K562 (cell line): ENCODE measurements at regions not wholly inside any gene's neighbourhood (a gene's known extent, or its start where the extent isn't known, plus 50 kb on each side); places are given as distances from the start of the nearest gene placed in this dataset.
A peak's percentile ranks its signal among the peaks of the same experiment; 100 is the strongest.

Source experiments
- ATAC-seq: fragments of 200-7000 bp; cut with Tn5 transposase; 3 replicates; pipeline ENCODE4 v1.9.1; 2020; ENCODE audit warnings: moderate library complexity
- BruUV-seq: library from RNA; stranded (reverse); fragments of 400-500 nt; replicated peaks from 2 replicates; lab custom pipeline; 2021; lab: Mats Ljungman, UMichigan
- CTCF ChIA-PET: fragments of 300-600 bp; formaldehyde crosslinking; extraction: SDS; loops from one replicate; lab custom pipeline; 2021; ENCODE audit warnings: low intra/inter-chr PET ratio; lab: Yijun Ruan, JAX
- POLR2A ChIA-PET: fragments of 300-600, 350-650 bp; sonication (Branson Sonifier 250); formaldehyde crosslinking; extraction: SDS; loops from one replicate; lab custom pipeline; 2021; ENCODE audit warnings: antibody characterized with exemption, inconsistent platforms; lab: Yijun Ruan, JAX
- DNase-seq, 4 experiments: peaks; one replicate each; pipeline versions ENCODE4 v3.0.0 to v3.0.0-alpha.2; 2011 to 2018; ENCODE audit warnings: low spot score in 3 of 4, mixed read lengths in 3 of 4; ENCODE audit errors: extremely low read depth in 1 of 4
- FAIRE-seq: peaks from 2 replicates; lab custom pipeline; 2011; peaks lifted over from hg19 to GRCh38; lab: Jason Lieb, UNC
- H2AFZ ChIP-seq: 2 replicates; pipeline ENCODE4 v1.6.0; 2011; ENCODE audit warnings: low read depth, low read length, control low read depth, inconsistent platforms
- H3K27ac ChIP-seq: fragments of 200-600 bp; 3 replicates; pipeline ENCODE4 v1.8.0; 2011; ENCODE audit warnings: low read depth, mild to moderate bottlenecking, control low read depth, inconsistent platforms, low read length, moderate library complexity, mixed read lengths; ENCODE audit errors: extremely low read depth
- H3K27me3 ChIP-seq, 2 experiments: fragments of 300-600 bp in 1 of 2; 2 replicates in 1 of 2; 3 replicates in 1 of 2; pipeline versions ENCODE4 v1.6.0 to v1.8.0; 2011; ENCODE audit warnings: inconsistent platforms in 2 of 2, low read length in 2 of 2, mild to moderate bottlenecking in 1 of 2, mixed read lengths in 1 of 2, moderate library complexity in 1 of 2; ENCODE audit not compliant: control insufficient read depth in 2 of 2, insufficient read depth in 2 of 2
- H3K36me3 ChIP-seq: fragments of 300-600 bp; 3 replicates; pipeline ENCODE4 v1.8.0; 2011; ENCODE audit warnings: mild to moderate bottlenecking, low read length, inconsistent platforms; ENCODE audit not compliant: control insufficient read depth, insufficient read depth
- H3K4me1 ChIP-seq, 2 experiments: fragments of 200-600 bp in 1 of 2; replicated peaks in 1 of 2; 2 replicates in 1 of 2; 3 replicates in 1 of 2; pipeline versions ENCODE4 v1.5.1 to v1.8.0; 2011; ENCODE audit warnings: inconsistent platforms in 2 of 2, low read length in 2 of 2, mild to moderate bottlenecking in 1 of 2, mixed read lengths in 1 of 2, moderate library complexity in 1 of 2; ENCODE audit not compliant: control insufficient read depth in 2 of 2, insufficient read depth in 2 of 2
- H3K4me2 ChIP-seq: 2 replicates; pipeline ENCODE4 v1.6.1; 2011; ENCODE audit warnings: low read length, control low read depth, inconsistent platforms, mixed read lengths; ENCODE audit not compliant: insufficient read depth
- H3K4me3 ChIP-seq: fragments of 200-600 bp; sonication (generic), shearing (Covaris generic); 2 replicates; pipeline ENCODE4 v1.5.1; 2016; ENCODE audit warnings: control low read depth, inconsistent platforms
- H3K79me2 ChIP-seq: fragments of 200-600 bp; 3 replicates; pipeline ENCODE4 v1.8.0; 2011; ENCODE audit warnings: low read length, inconsistent platforms; ENCODE audit not compliant: control insufficient read depth, insufficient read depth
- H3K9ac ChIP-seq, 2 experiments: 2 replicates each; pipeline versions ENCODE4 v1.6.0 to v1.6.1; 2011; ENCODE audit warnings: low read depth in 2 of 2, low read length in 2 of 2, control low read depth in 1 of 2, inconsistent platforms in 1 of 2, mild to moderate bottlenecking in 1 of 2, mixed read lengths in 1 of 2; ENCODE audit not compliant: insufficient read depth in 1 of 2
- H3K9me1 ChIP-seq: one replicate; pipeline ENCODE4 v1.6.0; 2011; ENCODE audit warnings: inconsistent platforms, mild to moderate bottlenecking, low read length, moderate library complexity; ENCODE audit not compliant: control insufficient read depth, insufficient read depth
- H3K9me3 ChIP-seq: replicated peaks from 2 replicates; pipeline ENCODE4 v1.5.1; 2011; ENCODE audit warnings: low read depth, low read length, inconsistent platforms; ENCODE audit not compliant: control insufficient read depth, insufficient read depth
- H4K20me1 ChIP-seq: replicated peaks from 2 replicates; pipeline ENCODE4 v1.6.1; 2011; ENCODE audit warnings: low read length, inconsistent platforms, mixed read lengths; ENCODE audit not compliant: control insufficient read depth, insufficient read depth
- ARID1B ChIP-seq: fragments of 450-650 bp; IDR thresholded peaks from 2 replicates; pipeline ENCODE4 v1.6.1; 2016; ENCODE audit warnings: antibody characterized with exemption, mild to moderate bottlenecking, inconsistent platforms
- CBFA2T2 ChIP-seq: fragments of 450-650 bp; conservative IDR thresholded peaks from 2 replicates; pipeline ENCODE4 v1.6.1; 2017; ENCODE audit warnings: mild to moderate bottlenecking
- CBFA2T3 ChIP-seq: fragments of 450-650 bp; IDR thresholded peaks from 2 replicates; pipeline ENCODE4 v1.6.1; 2017
- CCNT2 ChIP-seq: IDR thresholded peaks from 2 replicates; pipeline ENCODE4 v1.6.1; 2011; ENCODE audit warnings: borderline replicate concordance, low read depth, mild to moderate bottlenecking, moderate library complexity, mixed read lengths, low read length; ENCODE audit not compliant: insufficient read length; ENCODE audit errors: extremely low read depth
- DPF2 ChIP-seq: fragments of 450-650 bp; IDR thresholded peaks from 2 replicates; pipeline ENCODE4 v1.6.1; 2016
- HDAC6 ChIP-seq: IDR thresholded peaks from 2 replicates; pipeline ENCODE4 v1.6.1; 2012; ENCODE audit warnings: low read depth, mild to moderate bottlenecking, control low read depth, inconsistent platforms, low read length, moderate library complexity
- IFI16 ChIP-seq: fragments of 250-450 bp; sonication (Bioruptor Pico); IDR thresholded peaks from 2 replicates; pipeline ENCODE4 v2.1.2; 2022; ENCODE audit warnings: mild to moderate bottlenecking, inconsistent platforms
- NCOR1 ChIP-seq: fragments of 450-650 bp; IDR thresholded peaks from 2 replicates; pipeline ENCODE4 v1.6.1; 2016; ENCODE audit warnings: mild to moderate bottlenecking, moderate library complexity
- NR1H2 ChIP-seq: sonication (generic); formaldehyde crosslinking; IDR thresholded peaks from 2 replicates; pipeline ENCODE4 v1.4.0; 2020; ENCODE audit warnings: mild to moderate bottlenecking, missing genetic modification reagents
- PHB2 ChIP-seq: fragments of 450-650 bp; IDR thresholded peaks from 2 replicates; pipeline ENCODE4 v1.6.1; 2017; ENCODE audit warnings: low read depth
- SMARCA4 ChIP-seq: fragments of 450-650 bp; IDR thresholded peaks from 2 replicates; pipeline ENCODE4 v1.6.1; 2016
- TAL1 ChIP-seq: fragments of 450-650 bp; IDR thresholded peaks from 2 replicates; pipeline ENCODE4 v1.6.1; 2016; ENCODE audit warnings: mild to moderate bottlenecking
- TCF3 ChIP-seq: sonication (generic); formaldehyde crosslinking; IDR thresholded peaks from 2 replicates; pipeline ENCODE4 v1.4.0; 2020; ENCODE audit warnings: mild to moderate bottlenecking, missing genetic modification reagents
- TEAD4 ChIP-seq, 2 experiments: sonication (generic) in 1 of 2; formaldehyde crosslinking in 1 of 2; IDR thresholded peaks; 2 replicates each; pipeline versions ENCODE4 v1.6.1 to v1.8.0; 2012 to 2022; ENCODE audit warnings: borderline replicate concordance in 1 of 2, inconsistent platforms in 1 of 2, low read length in 1 of 2, mild to moderate bottlenecking in 1 of 2, missing genetic modification reagents in 1 of 2
- TRIM24 ChIP-seq, 2 experiments: fragments of 450-650 bp; IDR thresholded peaks; 2 replicates each; pipeline ENCODE4 v1.6.1; 2016
- ZNF12 ChIP-seq: sonication (generic); formaldehyde crosslinking; IDR thresholded peaks from 2 replicates; pipeline ENCODE4 v1.4.0; 2020; ENCODE audit warnings: mild to moderate bottlenecking, missing genetic modification reagents
- ZNF551 ChIP-seq: fragments of 250-450 bp; sonication (Bioruptor Pico); IDR thresholded peaks from 2 replicates; pipeline ENCODE4 v1.5.0; 2021; ENCODE audit warnings: mild to moderate bottlenecking, moderate library complexity
- WGBS: fragments of 100-300 bp; shearing (Covaris generic); methylation state at CpG from one replicate; pipeline ENCODE4 v1.1.6; 2016; ENCODE audit warnings: low coverage, mixed read lengths; ENCODE audit not compliant: insufficient coverage; ENCODE audit errors: missing lambda C conversion rate; 5-methylcytosine and 5-hydroxymethylcytosine counted together
- in situ Hi-C: fragments of 300-500 bp; cut with MboI; formaldehyde crosslinking; loops from 4 replicates; pipeline ENCODE4 v1.15.0; 2018; ENCODE audit warnings: inconsistent platforms, mixed read lengths
- intact Hi-C: fragments of 100-400 bp; cut with micrococcal nuclease; formaldehyde crosslinking; loops from 2 replicates; pipeline ENCODE4 v1.14.2; 2022
- TF ChIP-seq, protein P1 (sequence below): fragments of 450-650 bp; formaldehyde crosslinking; IDR thresholded peaks from 2 replicates; pipeline ENCODE4 v1.4.0; 2022; ENCODE audit warnings: mild to moderate bottlenecking, moderate library complexity
- TF ChIP-seq, protein P2 (sequence below): sonication (generic); formaldehyde crosslinking; IDR thresholded peaks from 2 replicates; pipeline ENCODE4 v1.8.0; 2022; ENCODE audit warnings: mild to moderate bottlenecking, missing genetic modification reagents

DNA sequence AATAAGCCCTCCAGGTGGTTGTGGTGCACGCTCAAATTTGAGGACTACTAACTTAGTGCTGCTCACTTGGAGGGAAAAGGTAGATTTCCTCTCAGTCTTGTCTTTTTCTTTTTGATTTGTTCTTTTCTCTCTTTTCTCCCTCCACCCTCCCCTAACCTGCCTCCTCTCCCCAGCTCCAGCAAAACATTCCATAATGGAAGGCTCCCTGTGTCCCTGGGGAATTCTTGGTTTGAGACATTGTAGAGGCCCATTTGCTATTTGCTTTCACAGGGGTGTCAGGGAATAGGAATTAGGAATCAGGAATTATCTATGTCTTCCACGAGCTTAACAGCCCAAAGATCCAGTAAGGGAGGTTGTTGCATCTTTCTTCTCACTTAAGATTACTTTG lies 136.8 kb upstream of the UMPS start:
- TF ChIP-seq NR1H2 (CRISPR knock-in tag) (no peak), ZNF551 (no peak), ZNF12 (CRISPR knock-in tag) (no peak), PHB2 (no peak), IFI16 (CRISPR knock-in tag) (no peak), HDAC6 (no peak), CCNT2 (no peak)
- TF ChIP-seq, all 486 proteins: peak for 0
- Histone ChIP-seq H3K9me1 (no peaks in the 10 kb centered on the region), H3K27me3 (no peaks in the 10 kb centered on the region), H3K27ac (no peak overlapping the region), H3K9me3 (no peaks in the 10 kb centered on the region), H3K4me1 (peaks cover 0 to 18% of the 10 kb centered on the region in 2 experiments; a peak in 4 of 5 replicates), H2AFZ (no peak overlapping the region), H3K4me2 (no peak overlapping the region), H3K36me3 (no peaks in the 10 kb centered on the region), H3K9ac (no peak overlapping the region; a peak in 1 of 4 replicates), H4K20me1 (no peaks in the 10 kb centered on the region), H3K79me2 (0 out of 3 replicates have a peak, but pooled peaks cover 2% of the 10 kb centered on the region), H3K4me3 (no peak overlapping the region)
- FAIRE-seq (no peak), DNase-seq (no peak), ATAC-seq (no peak)
- ChIA-PET CTCF (no interaction called here), POLR2A (no interaction called here)
- 57% methylated on average over 2 of the region's 2 CpGs for WGBS
- BruUV-seq: no TSS peak
- in situ Hi-C loops (no loop called here), intact Hi-C loops (no loop called here)

DNA sequence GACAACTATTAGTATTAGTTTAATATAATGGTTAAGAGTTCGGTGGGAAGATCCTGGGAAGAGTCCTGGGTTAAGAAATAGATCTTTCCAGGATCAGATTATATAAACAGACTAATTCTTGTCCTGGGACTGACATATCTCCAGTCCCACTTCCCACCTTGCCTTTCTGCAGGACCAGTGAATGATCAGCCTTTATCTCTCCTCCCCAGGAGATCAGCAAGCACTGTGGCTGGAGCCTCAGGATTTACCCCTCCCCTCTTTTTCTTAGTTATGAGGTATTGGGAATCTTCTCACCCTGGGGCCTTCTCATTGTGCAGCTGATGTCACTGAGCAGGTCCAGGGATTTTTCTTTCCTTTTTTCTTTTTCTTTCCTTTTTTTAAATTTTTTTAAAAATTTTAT lies 135.7 kb upstream of the UMPS start:
- in situ Hi-C loops: no loop called here
- peaks cover 0 to 18% of the 10 kb centered on the region in 2 experiments; a peak in 4 of 5 replicates for H3K4me1 ChIP-seq
- WGBS: 31% methylated on average over 1 of the region's 1 CpG
- TF ChIP-seq DPF2: 0 out of 2 replicates have a peak, but pooled peaks have one; percentile 12
- TF ChIP-seq TRIM24 (IDR thresholded peaks at IDR 0.05): peak in 1 of 2 experiments; percentile 23; a peak in 2 of 4 replicates
- TF ChIP-seq ARID1B: peak; percentile 76
- TF ChIP-seq, protein P1, sequence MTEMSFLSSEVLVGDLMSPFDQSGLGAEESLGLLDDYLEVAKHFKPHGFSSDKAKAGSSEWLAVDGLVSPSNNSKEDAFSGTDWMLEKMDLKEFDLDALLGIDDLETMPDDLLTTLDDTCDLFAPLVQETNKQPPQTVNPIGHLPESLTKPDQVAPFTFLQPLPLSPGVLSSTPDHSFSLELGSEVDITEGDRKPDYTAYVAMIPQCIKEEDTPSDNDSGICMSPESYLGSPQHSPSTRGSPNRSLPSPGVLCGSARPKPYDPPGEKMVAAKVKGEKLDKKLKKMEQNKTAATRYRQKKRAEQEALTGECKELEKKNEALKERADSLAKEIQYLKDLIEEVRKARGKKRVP (CRISPR knock-in tag): no peak
- TF ChIP-seq CBFA2T2: peak; percentile 64
- peak; percentile 17; the same call in 1 of the 2 replicates for TF ChIP-seq SMARCA4
- TF ChIP-seq TCF3 (CRISPR knock-in tag): peak; percentile 84
- TF ChIP-seq, protein P2, sequence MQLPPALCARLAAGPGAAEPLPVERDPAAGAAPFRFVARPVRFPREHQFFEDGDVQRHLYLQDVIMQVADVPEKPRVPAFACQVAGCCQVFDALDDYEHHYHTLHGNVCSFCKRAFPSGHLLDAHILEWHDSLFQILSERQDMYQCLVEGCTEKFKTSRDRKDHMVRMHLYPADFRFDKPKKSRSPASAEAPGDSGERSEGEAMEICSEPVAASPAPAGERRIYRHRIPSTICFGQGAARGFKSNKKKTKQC (CRISPR knock-in tag): no peak
- peak; percentile 52; the same call in 1 of the 2 replicates for TF ChIP-seq TEAD4 (IDR thresholded peaks at IDR 0.05; ENCODE audit: low read length)
- TF ChIP-seq TEAD4 (CRISPR knock-in tag; IDR thresholded peaks at IDR 0.05; ENCODE audit: borderline replicate concordance): no peak
- peak; percentile 81 for TF ChIP-seq CBFA2T3
- peak; percentile 50; the same call in 1 of the 2 replicates for TF ChIP-seq NCOR1
- TF ChIP-seq TAL1: peak; percentile 70

More for the DNA sequence above, 135.7 kb upstream of the UMPS start:
- ChIA-PET POLR2A (no interaction called here), CTCF (no interaction called here)
- intact Hi-C loops: no loop called here
- H3K36me3 ChIP-seq: no peaks in the 10 kb centered on the region
- ATAC-seq: peak; percentile 65
- no peak overlapping the region for H3K27ac ChIP-seq
- no peaks in the 10 kb centered on the region for H3K9me3 ChIP-seq
- H3K9me1 ChIP-seq: no peaks in the 10 kb centered on the region
- H4K20me1 ChIP-seq: no peaks in the 10 kb centered on the region
- peak; percentile 79 for FAIRE-seq
- no peak overlapping the region for H3K4me3 ChIP-seq
- H3K27me3 ChIP-seq: no peaks in the 10 kb centered on the region
- no peak overlapping the region for H3K9ac ChIP-seq
- no peak overlapping the region for H2AFZ ChIP-seq
- BruUV-seq: no TSS peak
- no peak overlapping the region for H3K4me2 ChIP-seq
- H3K79me2 ChIP-seq: 0 out of 3 replicates have a peak, but pooled peaks cover 2% of the 10 kb centered on the region
- DNase-seq: peak; percentile 11 to 66 (median 30)
